HG02623 (cell line): ENCODE measurements at regions not wholly inside any gene's neighbourhood (a gene's known extent, or its start where the extent isn't known, plus 50 kb on each side); places are given as distances from the start of the nearest gene placed in this dataset.
"Not testable (repeated sequence)": the region's sequence is repeated elsewhere in the genome, so short reads cannot be mapped to it uniquely, and the experiment has no call there.

Source experiments
- ATAC-seq: cut with Tn5 transposase; IDR thresholded peaks from one replicate; pipeline ENCODE4 v1.9.1; 2021; ENCODE audit warnings: moderate library complexity; ENCODE audit not compliant: unreplicated experiment

DNA sequence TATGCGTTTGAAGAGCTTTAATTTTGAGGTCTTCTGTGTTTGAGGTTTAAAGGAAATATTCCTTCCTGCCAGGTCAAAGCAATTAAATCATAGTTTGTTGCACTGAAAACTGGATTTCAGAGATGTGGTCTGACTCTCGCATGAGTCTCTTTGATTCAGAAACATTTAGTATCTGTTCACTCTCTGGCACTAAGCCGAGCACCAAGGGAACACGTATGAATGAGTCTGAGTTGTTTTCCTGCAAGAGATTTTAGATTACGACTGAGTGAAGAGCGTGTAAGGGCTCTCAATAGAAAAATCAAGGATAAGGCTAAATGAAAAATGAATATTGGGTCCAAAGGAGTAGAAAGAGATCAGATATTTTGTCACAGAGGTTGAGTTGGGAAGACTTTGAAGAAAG lies 875.4 kb upstream of the PRKX start:
- no peak for ATAC-seq

DNA sequence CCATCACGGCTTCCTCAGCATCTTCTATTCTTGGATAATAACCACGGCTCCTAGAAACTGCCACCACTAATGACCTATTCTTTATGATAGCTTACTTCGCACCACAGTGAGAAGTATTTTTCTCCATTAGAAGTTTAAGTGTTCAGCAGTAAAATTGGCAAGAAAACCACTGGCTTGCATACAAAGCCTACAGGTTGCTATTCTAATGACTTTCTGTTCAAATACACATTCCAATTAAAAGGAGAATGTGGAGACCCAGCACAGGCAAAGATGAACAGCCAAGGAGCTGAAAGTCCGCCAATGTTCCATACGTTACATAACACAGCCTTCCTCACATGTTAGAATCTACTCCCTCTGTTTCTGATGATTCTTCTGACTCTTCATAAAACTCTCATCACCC lies 875.0 kb upstream of the PRKX start:
- no peak for ATAC-seq

DNA sequence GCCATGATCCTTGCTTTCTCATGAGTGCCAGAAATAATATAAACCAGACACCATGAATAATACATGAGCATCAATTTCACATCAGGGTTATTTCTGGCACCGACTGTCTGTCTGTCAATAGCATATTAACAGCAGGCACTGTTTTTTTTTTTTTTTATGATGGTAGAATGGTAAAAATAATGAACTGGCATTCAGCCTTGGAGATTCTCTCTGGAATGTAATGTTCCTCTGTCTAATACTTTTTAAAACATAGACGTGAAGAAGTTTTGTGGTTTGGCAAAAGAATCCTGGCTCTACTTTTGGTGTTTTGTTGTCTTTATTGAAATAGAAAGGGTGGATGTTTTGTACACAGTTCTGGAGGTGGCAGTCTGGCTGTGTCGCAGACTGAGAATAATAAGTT lies 874.6 kb upstream of the PRKX start:
- no peak for ATAC-seq

DNA sequence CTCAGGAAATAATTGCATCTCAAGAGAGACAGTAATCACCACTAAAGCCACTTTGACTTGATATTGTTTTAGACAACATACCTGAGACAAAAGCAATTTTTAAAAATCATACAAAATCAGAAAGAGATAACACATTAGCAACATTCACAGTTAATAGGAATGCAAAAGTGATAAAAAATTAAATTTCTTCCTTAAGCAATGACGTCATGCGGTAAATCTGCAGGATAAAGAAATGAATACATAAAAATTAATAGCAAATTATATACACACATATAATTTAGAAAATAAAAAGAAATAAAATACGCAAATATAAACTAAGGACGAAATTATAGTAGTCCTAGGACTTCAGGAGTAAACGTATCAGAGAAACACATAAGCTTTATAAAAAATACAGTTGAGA lies 866.5 kb upstream of the PRKX start:
- ATAC-seq: no peak

DNA sequence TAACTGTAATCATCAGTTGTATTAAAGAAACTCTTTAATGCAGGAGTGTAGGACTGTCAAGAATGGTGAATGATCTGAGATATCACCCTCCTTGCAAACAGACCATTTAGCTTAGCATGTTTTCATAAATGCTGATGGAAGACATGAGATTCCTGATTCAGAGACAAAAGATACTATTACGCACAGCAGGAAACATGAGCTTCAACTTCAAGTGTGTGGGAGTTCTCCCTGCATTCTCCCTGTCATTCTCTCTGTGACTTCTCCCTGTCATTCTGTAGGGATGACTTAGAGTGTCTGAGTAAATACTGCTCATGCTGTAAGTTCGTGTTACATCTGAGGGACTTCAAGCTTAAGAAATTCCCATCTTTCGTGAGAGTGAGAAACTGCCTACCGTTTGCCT lies 866.0 kb upstream of the PRKX start:
- no peak for ATAC-seq

DNA sequence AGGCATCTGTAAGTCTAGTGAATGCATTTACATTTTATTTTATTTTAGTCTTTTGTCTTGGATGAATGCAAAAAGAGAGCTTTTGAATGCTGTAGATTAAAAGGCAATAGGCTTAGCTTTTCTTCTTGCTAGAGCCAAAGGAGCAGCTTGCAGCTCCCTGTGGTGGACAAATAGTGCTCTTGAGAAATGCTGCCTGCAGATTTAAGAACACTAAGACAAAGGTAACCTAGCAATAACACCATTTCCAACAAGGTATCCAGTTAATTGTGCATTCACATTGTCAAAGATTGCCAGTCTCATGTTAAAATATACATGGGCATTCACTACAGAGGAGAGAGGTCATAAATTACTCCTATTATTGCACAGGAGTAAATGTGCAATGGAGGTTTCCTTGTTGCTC lies 859.2 kb upstream of the PRKX start:
- no peak for ATAC-seq

DNA sequence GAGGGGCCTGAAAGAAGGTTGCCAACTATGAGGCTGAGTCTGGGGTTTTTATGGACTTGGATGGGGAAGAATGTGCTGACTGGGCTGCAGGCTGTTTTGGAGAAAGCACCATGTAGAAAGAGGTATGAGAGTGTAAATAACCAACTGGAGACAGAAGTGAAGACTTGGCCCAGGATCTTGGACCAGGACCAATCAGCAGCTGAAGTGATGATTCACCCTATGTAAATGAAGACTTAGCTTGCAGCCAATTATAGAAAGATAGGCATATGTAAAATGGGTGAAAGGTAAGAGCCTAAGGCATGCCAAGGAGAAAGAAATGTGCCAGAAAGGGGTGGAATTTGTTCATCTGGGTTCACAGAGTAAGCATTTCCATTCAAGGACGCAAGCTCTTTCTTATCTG lies 856.7 kb upstream of the PRKX start:
- no peak for ATAC-seq

DNA sequence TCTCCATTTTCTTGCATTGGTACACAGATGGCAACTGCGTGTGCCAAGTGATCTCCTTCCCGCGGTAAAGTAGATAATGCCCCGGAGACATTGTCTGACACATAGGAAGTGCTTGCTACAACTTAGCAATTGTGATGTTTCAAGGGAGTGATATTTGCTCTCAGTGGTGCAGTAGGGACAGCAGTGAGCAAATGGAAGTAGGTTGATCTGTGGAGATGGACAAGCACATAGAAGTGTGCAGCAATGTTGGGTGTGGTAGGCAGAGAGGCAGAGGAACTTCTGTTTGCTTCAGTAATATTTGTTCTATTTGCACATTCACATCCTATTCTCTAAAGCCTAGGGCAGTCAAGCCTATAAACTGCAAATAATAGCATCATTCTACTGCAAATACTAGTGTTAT lies 846.7 kb upstream of the PRKX start:
- ATAC-seq: no peak

DNA sequence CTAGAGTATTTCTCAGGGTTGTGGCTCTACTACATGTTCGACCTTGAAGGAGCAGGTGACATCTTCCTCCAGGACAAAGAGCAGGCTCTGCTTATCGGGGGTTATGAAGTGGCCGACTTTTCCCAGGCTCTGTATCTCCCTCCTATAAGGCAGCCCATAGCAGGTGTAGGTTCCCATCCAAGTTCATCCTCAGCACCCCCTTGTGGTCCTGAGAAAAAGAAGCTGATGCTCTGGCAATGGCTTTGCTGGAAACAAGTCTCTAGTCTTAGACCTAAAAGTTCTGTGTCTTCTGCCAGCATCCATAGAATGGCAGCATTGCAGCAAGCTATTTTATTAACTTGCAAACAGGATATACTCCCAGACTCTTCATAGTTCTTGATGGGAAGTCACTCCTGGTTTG lies 836.6 kb upstream of the PRKX start:
- no peak for ATAC-seq

DNA sequence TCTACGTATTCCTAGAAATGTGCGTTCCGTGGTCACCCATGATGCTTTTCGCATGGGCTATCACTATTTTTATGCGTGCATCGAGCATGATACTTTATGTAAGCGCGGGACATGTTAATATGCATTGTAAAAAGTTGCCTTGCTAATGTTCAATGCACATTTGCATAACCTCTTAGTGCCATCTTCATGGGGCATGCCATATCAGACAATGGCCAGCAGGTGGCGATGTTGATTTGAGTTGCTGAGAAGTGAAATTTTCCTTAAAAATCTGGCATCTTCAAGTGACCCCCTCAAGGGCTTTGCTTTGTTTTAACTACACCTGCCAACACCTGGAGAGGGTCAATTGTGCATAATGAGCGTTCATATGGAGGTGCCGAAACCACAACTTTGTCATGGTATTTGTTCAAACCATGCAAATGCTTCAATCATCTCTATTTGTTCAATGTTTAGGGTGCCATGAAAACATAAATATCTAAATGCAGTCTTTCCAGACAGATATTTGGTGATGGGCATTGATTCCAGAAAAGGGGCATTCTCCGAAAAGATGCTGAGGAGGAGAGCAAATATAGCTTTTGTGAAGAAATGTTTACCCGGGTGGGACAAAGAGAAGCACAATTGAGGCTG lies 833.9 kb upstream of the PRKX start:
- ATAC-seq: no peak

DNA sequence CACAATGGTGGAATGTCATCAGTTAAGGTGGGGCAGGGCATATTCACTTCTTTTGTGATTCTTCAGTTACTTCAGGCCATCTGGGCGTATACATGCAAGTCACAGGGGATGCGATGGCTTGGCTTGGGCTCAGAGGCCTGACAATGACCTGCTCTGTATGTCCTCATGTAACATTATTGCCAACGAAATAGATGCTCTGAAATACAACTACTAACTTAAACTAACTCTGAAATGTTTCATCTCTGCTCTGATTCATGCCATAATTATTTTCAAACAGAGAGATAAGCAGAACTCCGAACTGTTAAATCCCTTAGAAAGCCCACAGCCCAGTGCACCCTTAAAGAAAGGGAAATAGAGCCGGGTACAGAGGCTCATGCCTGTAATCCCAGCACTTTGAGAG lies 832.7 kb upstream of the PRKX start:
- not testable (repeated sequence) for ATAC-seq

DNA sequence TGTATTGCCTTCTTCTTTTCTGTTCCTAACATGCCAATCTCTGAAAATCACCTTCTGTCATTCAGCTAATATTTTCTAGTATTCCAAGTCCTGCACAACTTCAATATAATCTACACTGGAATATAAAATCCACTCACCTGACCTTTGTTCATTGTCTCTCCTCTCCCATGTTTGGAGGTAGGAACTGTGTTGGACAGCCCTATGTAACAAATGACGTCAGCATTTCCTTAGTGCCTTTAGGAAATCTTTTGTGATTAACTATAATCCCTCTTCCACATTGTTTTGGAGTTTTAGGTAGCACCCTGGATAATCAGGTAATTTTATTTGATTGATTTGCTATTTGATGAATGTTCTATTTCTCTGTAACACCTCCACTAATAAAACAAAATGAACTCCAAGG lies 814.8 kb upstream of the PRKX start:
- no peak for ATAC-seq

DNA sequence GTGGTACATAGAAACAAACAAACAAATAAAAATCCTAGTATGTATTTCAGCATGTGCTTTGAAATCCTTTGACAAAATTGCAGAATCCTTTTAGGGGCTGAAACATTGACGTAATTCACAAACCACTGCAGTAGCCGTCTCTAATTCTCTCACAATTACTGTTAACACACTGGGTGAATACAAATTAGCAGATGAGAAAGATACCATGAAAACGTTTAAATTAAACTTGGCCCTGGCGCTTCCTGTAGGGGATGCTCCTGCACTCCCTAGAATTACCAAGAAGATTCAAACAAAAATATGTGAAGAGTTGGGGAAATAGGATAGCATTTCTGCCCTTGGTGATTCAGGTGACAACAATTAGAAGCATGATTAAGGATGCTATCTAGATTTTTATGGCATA lies 772.5 kb upstream of the PRKX start:
- ATAC-seq: no peak

DNA sequence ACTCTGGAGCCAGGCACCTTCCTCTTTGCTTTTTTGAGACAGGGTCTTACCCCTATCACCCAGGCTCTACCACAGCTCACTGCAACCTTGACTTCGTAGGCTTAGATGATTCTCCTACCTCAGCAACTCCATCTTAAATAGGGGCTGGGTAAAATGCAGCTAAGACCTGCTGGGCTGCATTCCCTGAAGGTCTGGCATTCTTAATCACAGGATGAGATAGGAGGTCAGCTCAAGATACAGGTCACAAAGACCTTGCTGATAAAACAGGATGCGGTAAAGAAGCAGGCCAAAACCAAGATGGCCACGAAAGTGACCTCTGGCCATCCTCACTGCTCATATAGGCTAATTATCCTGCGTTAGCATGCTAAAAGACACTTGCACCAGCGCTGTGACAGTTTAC lies 770.8 kb upstream of the PRKX start:
- no peak for ATAC-seq

DNA sequence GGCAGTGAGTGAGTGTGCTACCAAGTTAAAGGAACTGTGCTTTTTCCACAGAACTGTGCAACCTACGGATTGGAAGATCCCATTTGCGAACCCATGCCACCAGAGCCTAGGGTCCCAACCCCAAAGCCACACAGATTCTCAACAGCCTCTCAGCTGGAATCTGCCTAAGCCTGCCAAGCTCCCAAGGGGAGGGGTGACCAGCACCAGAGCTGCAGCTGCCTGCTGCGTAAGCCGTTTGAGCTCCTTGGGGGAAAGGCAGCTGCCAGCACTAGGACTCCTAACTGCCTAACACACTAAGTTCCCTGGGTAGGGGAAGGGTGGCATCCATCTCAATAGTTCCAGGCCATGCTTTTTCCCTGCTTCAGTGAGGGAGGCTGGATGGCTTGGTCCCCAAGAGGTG lies 738.1 kb upstream of the PRKX start:
- ATAC-seq: no peak

DNA sequence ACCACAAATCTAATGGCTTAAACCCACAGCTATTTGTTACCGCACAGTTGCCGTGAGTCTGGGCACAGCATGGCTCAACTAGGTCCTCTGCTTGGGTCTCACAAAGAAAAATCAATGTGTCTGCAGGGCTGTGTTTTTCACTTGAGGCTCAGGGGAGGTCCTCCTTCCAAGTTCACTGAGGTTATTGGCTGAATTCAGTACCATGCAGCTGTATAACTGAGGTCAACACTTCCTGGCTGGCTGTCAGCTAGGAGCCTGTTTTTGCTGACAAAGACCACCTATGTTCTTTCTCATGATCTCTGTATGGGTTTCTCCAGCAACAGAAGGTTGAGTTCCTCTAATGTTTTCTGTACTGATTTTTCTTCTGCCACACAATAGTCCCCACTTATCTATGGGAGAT lies 736.7 kb upstream of the PRKX start:
- no peak for ATAC-seq

DNA sequence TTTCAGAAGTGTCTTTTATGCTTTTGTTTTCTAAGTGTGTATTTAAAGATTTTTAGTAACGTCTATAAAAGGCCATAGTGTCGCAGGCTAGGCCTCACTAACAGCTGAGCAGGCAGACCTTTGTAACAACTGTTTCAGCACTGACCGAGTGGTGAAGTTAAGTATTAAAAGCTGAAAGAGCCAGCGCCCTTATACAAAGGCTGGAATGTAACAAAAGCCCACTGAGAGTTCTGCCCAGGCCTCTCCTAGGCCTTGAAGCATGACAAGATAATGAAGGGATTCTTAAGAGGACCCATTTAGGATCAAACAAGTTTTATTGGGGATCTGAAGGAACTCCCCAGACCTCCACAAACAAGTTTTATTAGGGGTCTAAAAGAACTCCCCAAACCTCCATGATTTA lies 722.5 kb upstream of the PRKX start:
- ATAC-seq: no peak

DNA sequence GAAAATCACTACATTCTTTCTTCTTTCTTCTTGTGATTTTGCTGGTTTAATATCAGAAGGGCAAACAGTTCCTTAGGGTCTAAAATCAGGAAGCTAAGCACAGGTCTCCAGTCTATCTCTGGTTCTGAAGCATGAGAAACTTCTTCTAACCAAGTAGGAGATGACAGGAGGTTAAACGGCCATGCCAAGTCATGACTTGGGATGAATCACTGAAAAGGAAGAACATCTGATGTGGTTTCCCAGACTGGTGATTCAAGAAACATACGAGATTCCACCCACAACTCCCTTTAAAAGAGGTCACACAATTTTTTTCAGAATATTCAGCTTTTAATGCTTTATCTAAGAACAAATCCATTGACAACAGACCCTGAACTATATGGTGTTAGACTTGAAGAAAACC lies 684.0 kb upstream of the PRKX start:
- ATAC-seq: no peak

DNA sequence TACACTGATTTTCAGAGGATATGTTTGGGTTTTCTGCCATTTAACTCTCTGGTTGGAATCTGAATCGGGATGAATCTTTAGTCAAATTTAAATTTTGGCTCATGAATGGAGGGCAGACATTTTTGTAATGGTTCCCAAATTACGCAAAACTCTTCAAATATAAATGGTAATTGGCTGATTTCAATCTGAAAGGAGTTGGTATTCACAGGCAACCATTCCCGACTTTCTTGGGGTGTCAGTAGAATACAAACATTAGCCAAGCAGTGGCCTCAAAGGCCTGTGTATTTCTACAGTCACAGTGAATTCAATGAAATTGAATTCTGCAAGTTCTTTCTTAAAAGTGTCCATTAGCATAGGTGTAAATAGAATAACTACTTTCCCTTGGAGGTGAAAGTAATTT lies 668.8 kb upstream of the PRKX start:
- no peak for ATAC-seq

DNA sequence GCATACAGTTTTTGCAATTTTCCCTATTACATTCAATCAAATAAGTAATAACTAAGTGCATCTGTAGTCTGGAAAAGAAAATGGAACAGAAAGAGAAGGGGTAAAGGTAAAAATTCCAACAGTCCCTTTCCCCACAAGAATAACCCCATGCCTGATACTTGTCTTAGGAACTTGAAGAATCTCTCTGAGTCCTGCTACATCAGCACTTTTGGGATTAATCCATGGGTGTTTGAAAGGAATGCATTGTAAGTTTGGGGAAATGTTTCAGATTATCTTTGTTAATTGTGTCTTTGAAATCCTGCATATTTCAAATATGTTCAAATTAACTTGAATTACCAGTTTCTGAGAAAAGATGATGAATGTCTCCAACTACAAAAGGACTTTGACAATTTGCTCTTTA lies 667.3 kb upstream of the PRKX start:
- ATAC-seq: no peak

DNA sequence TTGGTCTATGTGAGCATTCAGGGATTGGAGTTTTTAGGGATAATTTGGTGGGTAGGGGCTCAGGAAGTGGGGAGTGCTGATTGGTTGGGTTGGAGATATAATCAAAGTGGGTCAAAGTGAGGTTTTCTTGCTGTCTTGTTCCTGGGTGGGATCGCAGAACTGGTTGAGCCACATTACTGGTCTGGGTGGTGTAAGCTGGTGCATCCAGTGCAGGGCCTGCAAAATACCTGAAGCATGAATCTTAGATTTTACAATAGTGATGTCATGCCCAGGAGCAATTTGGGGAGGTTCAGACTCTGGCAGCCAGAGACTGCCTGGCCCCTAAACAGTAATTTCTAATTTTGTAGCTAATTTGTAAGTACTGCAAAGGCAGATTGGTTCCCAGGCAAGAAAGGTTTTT lies 665.6 kb upstream of the PRKX start:
- no peak for ATAC-seq

DNA sequence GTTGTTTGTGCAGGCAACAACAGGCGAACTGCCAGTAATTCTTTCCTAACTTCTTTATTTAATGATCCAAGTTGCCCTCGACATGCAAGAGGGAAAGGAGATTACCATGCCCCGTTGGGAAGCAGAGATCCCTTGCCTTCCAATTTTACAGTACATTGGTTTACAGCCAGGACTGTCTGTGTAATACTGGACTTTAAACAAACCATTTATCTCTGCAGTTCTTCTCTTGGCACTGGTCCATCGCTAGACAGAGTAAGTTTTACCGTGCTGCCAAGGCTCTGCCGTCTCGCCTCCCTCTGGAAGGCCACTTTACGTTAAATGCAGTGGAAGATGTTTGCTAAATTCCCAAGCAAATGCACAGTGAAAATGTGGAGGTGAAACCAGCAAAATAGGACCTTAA lies 660.3 kb upstream of the PRKX start:
- ATAC-seq: no peak

DNA sequence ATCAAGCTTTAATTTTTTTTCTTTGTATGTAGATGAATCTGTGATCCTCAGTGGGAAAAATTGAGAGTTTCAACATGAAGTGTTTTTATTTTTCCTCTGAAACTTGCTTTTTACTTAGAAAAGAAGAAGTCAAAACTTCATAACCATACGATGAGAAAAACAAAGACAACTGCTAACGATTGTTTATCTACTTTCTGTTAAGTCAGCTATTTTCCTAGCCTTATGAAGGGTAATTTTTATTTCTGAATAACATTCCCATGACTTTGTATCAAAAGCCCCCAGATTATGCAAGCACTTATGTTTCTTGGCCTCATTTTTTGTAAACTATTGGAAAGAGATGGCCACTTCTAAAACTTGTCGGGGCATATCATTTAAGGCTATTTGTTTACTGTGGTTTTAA lies 645.1 kb upstream of the PRKX start:
- no peak for ATAC-seq

DNA sequence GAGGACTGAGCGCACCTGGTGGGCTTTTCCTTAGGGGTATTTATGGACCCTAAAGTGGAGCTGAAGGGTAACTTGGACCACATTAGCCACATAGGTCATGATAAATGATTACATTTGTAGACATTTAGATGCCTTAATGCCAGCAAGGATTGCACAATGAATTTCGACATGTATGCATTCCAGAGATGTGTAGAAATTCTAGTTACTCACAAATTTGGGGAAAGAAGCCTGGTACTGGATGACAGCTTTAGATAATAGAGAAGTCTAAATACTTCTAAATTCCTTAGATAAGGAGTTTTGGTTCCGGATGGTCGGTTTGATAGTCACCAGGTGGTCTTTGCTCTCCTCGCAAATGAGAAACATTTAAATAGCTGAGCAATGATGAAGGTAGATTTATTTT lies 609.5 kb upstream of the PRKX start:
- no peak for ATAC-seq
